ENCODE measurements at regions not wholly inside any gene's neighbourhood (a gene's known extent, or its start where the extent isn't known, plus 50 kb on each side); places are given as distances from the start of the nearest gene placed in this dataset.

DNA sequence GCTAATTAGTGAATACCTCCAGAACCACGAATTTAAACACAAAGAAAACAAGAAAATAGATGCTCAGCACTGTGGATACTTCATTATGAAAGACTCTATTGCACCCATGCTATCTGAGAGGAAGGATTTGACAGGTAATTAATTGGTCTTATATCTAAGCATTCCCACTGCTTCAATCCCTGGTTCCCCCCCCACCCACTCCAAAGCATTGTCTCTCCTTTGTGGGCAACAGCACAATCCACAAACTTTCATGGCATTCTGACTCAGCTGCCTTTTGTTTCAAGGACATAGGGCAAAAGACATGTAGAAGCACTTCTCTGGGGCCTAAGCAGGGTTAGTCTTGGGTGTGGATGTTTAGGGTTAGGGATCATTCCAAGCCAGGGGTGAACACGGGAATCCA, 551.4 kb downstream of the BUD13 start:
- no peaks in the 10 kb centered on the region for H3K9me3 Mint-ChIP-seq (ENCODE audit: unreplicated experiment)
- H3K27ac Mint-ChIP-seq (ENCODE audit: unreplicated experiment), result no peak overlapping the region
- H3K4me3 Mint-ChIP-seq (ENCODE audit: unreplicated experiment), result no peak overlapping the region
- no peak for DNase-seq (ENCODE audit: extremely low spot score, unreplicated experiment)
- peaks cover 7% of the 10 kb centered on the region for H3K4me1 Mint-ChIP-seq (ENCODE audit: unreplicated experiment)
- no peaks in the 10 kb centered on the region for H3K36me3 Mint-ChIP-seq (ENCODE audit: unreplicated experiment)
- TF ChIP-seq, protein P1, sequence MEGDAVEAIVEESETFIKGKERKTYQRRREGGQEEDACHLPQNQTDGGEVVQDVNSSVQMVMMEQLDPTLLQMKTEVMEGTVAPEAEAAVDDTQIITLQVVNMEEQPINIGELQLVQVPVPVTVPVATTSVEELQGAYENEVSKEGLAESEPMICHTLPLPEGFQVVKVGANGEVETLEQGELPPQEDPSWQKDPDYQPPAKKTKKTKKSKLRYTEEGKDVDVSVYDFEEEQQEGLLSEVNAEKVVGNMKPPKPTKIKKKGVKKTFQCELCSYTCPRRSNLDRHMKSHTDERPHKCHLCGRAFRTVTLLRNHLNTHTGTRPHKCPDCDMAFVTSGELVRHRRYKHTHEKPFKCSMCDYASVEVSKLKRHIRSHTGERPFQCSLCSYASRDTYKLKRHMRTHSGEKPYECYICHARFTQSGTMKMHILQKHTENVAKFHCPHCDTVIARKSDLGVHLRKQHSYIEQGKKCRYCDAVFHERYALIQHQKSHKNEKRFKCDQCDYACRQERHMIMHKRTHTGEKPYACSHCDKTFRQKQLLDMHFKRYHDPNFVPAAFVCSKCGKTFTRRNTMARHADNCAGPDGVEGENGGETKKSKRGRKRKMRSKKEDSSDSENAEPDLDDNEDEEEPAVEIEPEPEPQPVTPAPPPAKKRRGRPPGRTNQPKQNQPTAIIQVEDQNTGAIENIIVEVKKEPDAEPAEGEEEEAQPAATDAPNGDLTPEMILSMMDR (IDR thresholded peaks at IDR 0.05), result no peak
- H3K27me3 Mint-ChIP-seq (ENCODE audit: unreplicated experiment), result peaks cover 16% of the 10 kb centered on the region

DNA sequence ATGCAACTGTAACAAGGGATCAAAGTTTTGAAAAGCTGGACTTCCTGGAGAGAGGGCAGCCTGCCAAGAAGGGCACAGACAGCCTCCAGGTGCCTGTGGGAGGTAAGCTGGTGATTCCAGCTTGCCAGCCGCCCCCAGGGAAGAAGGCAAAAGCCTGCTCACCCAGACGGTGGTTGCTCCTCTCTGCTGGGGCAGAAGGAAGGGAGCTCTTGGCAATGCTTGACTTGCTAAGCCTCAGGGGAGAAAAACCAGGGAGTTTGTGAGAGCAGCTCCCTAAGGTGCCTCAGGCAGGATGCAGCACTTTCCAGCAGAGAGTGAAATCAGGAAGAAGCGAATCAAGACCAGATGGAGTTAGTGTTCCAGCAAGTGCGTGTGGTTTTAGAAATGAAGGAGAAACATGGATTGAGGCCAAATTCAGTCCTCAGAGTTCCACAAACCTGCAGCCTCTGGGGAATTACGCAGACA, 553.6 kb downstream of the BUD13 start:
- Mint-ChIP-seq H3K9me3 (ENCODE audit: unreplicated experiment) (no peaks in the 10 kb centered on the region), H3K36me3 (ENCODE audit: unreplicated experiment) (no peaks in the 10 kb centered on the region), H3K4me3 (ENCODE audit: unreplicated experiment) (no peak overlapping the region), H3K4me1 (ENCODE audit: unreplicated experiment) (peaks cover 2% of the 10 kb centered on the region), H3K27me3 (ENCODE audit: unreplicated experiment) (peaks cover 19% of the 10 kb centered on the region), H3K27ac (ENCODE audit: unreplicated experiment) (no peak overlapping the region)
- no peak for DNase-seq (ENCODE audit: extremely low spot score, unreplicated experiment)
- TF ChIP-seq, protein P1 (IDR thresholded peaks at IDR 0.05), result no peak

DNA sequence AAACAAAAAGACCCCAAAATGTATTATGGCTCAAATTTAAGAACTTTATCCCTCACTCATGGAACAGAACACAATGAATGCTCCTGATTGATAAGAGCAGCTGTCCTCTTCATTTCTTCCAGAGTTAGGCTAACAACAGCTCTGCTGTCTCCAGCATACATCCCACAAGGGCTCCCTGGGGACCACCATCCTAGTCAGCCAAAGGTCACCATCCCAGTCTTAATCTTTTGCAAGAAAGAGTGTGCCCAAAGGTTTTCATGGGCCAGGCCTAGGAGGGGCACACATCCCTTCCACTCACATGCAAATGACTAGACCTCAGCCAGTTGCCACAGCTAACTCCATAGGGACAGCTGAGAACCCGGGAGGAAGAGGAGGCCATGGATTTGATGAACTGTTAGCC, 555.3 kb downstream of the BUD13 start:
- Mint-ChIP-seq H3K27me3 (ENCODE audit: unreplicated experiment) (peaks cover 13% of the 10 kb centered on the region), H3K36me3 (ENCODE audit: unreplicated experiment) (no peaks in the 10 kb centered on the region), H3K4me1 (ENCODE audit: unreplicated experiment) (peaks cover 2% of the 10 kb centered on the region), H3K27ac (ENCODE audit: unreplicated experiment) (no peak overlapping the region), H3K4me3 (ENCODE audit: unreplicated experiment) (no peak overlapping the region), H3K9me3 (ENCODE audit: unreplicated experiment) (no peaks in the 10 kb centered on the region)
- TF ChIP-seq, protein P1 (IDR thresholded peaks at IDR 0.05), result no peak
- DNase-seq (ENCODE audit: extremely low spot score, unreplicated experiment), result no peak

DNA sequence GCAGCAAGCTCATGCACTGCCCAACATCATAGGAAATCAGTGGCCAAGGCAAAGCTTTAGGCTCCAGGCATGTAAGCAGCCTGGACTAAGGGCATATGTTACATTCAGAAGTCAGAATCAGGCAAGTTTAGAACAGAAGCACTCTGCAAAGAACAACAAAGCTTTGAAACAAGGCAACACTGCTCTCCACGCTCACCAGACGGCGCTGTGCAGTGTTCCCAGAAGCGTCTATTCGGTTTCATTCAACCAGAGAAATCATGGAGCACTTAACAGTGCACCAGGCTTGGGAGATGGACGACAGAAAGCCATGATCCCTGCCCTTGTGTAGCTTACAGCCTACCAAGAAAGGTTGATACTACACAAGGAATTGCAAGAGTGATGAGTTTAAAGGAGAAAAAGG, 555.8 kb downstream of the BUD13 start:
- H3K27ac Mint-ChIP-seq (ENCODE audit: unreplicated experiment), result no peak overlapping the region
- H3K36me3 Mint-ChIP-seq (ENCODE audit: unreplicated experiment), result no peaks in the 10 kb centered on the region
- peaks cover 2% of the 10 kb centered on the region for H3K4me1 Mint-ChIP-seq (ENCODE audit: unreplicated experiment)
- no peaks in the 10 kb centered on the region for H3K9me3 Mint-ChIP-seq (ENCODE audit: unreplicated experiment)
- TF ChIP-seq, protein P1 (IDR thresholded peaks at IDR 0.05), result no peak
- no peak for DNase-seq (ENCODE audit: extremely low spot score, unreplicated experiment)
- peaks cover 13% of the 10 kb centered on the region for H3K27me3 Mint-ChIP-seq (ENCODE audit: unreplicated experiment)
- H3K4me3 Mint-ChIP-seq (ENCODE audit: unreplicated experiment), result no peak overlapping the region

DNA sequence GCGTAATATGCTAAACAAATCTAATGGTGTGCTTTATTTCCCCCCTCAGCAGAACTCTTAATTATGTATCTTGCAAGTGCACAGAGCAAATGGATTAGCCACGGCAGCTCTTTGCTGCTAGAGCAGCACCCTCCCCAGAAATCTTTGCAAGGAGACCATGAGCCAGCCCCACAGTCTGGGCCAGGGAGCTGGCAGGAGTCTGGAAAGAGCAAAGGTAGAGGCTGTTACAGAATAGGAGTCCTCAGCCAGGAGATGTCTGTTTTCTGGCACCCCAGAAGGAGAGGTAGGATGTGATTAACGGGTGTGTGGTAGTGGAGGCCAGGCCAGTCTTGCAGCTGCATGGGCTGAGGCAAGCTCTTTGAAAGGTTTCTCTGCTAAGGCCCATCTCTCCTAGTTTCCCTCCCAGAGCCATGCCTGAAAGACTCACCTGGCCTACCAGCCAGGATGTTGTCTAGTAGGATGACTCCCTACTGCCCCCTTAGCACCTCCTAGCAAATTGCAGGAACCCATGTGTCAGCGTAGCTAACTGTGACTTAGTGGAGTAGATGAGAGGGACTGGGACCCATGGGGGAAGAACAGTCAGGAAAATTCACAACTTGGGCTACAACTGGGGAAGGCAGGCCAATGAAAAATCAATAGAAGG, 557.2 kb downstream of the BUD13 start:
- H3K9me3 Mint-ChIP-seq (ENCODE audit: unreplicated experiment), result no peaks in the 10 kb centered on the region
- no peak overlapping the region for H3K4me3 Mint-ChIP-seq (ENCODE audit: unreplicated experiment)
- H3K4me1 Mint-ChIP-seq (ENCODE audit: unreplicated experiment), result peaks cover 2% of the 10 kb centered on the region
- no peaks in the 10 kb centered on the region for H3K36me3 Mint-ChIP-seq (ENCODE audit: unreplicated experiment)
- no peak overlapping the region for H3K27ac Mint-ChIP-seq (ENCODE audit: unreplicated experiment)
- TF ChIP-seq, protein P1 (IDR thresholded peaks at IDR 0.05), result peak; percentile 9
- DNase-seq (ENCODE audit: extremely low spot score, unreplicated experiment), result no peak
- H3K27me3 Mint-ChIP-seq (ENCODE audit: unreplicated experiment), result peaks cover 10% of the 10 kb centered on the region
